Right lobe of liver (tissue), 4 donors: ENCODE measurements at regions not wholly inside any gene's neighbourhood (a gene's known extent, or its start where the extent isn't known, plus 50 kb on each side); places are given as distances from the start of the nearest gene placed in this dataset.

ENCODE experiments used
- CTCF ChIP-seq, 4 donors: fragments of 200-600 bp in 3 of 4; fragments of 450-650 bp in 1 of 4; IDR thresholded peaks; one replicate each; pipeline versions ENCODE4 v1.5.1 to v1.8.0; 2016 to 2022; ENCODE audit warnings: antibody characterized with exemption in 4 of 4, mild to moderate bottlenecking in 2 of 4
- POLR2A ChIP-seq: fragments of 450-650 bp; IDR thresholded peaks from one replicate; pipeline ENCODE4 v1.6.1; 2017; ENCODE audit warnings: antibody characterized with exemption, mild to moderate bottlenecking
- donor health status: DM: no; HTN: no; CAD: no.
- donor health status: DM: no; HTN: no; CAD: no.
- donor health status: DM: no; HTN: yes; CAD: no.

GRCh38 chrX:40205471-40205870 is 107.7 kb upstream of the BCOR start:
- TF ChIP-seq CTCF (IDR thresholded peaks at IDR 0.05) (no peak), POLR2A (no peak)
